ENCODE measurements at regions not wholly inside any gene's neighbourhood (a gene's known extent, or its start where the extent isn't known, plus 50 kb on each side); places are given as distances from the start of the nearest gene placed in this dataset.
A peak's percentile ranks its signal among the peaks of the same experiment; 100 is the strongest.

- H4K20me1 ChIP-seq (ENCODE audit: control insufficient read depth, extremely low read depth, insufficient read depth, low read length), result no peaks in the 10 kb centered on the region
- H3K4me1 ChIP-seq (ENCODE audit: control insufficient read depth, extremely low read depth, insufficient read depth, low read length), result no peaks in the 10 kb centered on the region
- TF ChIP-seq EZH2 (IDR thresholded peaks at IDR 0.05; ENCODE audit: low read length) (no peak), CTCF (optimal IDR thresholded peaks at IDR 0.05 in 1 of 3, IDR thresholded peaks at IDR 0.05 in 1 of 3, conservative IDR thresholded peaks at IDR 0.05 in 1 of 3; ENCODE audit: extremely low read depth in 1 of 3, insufficient read depth in 2 of 3, low read length in 3 of 3) (no peak)
- no peaks in the 10 kb centered on the region for H3K36me3 ChIP-seq (ENCODE audit: control insufficient read depth in 2 of 2, extremely low read depth in 1 of 2, insufficient read depth in 2 of 2, low read length in 2 of 2)
- H3K27ac ChIP-seq (ENCODE audit: control insufficient read depth, insufficient read depth, low read length), result no peak overlapping the region
- H2AFZ ChIP-seq (ENCODE audit: control insufficient read depth, low read length), result peak overlapping the region; percentile 23
- DNase-seq (ENCODE audit: low read depth, low spot score) (no peak), FAIRE-seq (no peak)
- dilution Hi-C loops (cut with MboI; ENCODE audit: extremely low pct_ligation_motif_present, low sequenced_read_pairs), result no loop called here
- no peaks in the 10 kb centered on the region for H3K9me1 ChIP-seq (ENCODE audit: control insufficient read depth, extremely low read depth, insufficient read depth, low read length)
- H3K4me3 ChIP-seq (ENCODE audit: control insufficient read depth in 2 of 3, extremely low read depth in 1 of 3, insufficient read depth in 2 of 3, low read depth in 1 of 3, low read length in 3 of 3), result no peak overlapping the region
- H3K9ac ChIP-seq (ENCODE audit: control insufficient read depth, extremely low read depth, insufficient read depth, low read length), result no peak overlapping the region
- H3K27me3 ChIP-seq (ENCODE audit: control insufficient read depth, extremely low read depth, insufficient read depth, low read length), result no peaks in the 10 kb centered on the region
- H3K9me3 ChIP-seq (ENCODE audit: control insufficient read depth, low read depth, low read length), result no peaks in the 10 kb centered on the region
- H3K79me2 ChIP-seq (ENCODE audit: control insufficient read depth, insufficient read depth, low read length), result no peaks in the 10 kb centered on the region
- no peak overlapping the region for H3K4me2 ChIP-seq (ENCODE audit: control insufficient read depth, extremely low read depth, insufficient read depth, low read depth, low read length)
Measured at GRCh38 chr10:20369863-20370736, 527.0 kb downstream of the NEBL start.

GRCh38 chr10:20363684-20364083, 533.4 kb downstream of the NEBL start:
- H3K4me3 ChIP-seq (ENCODE audit: control insufficient read depth in 2 of 3, extremely low read depth in 1 of 3, insufficient read depth in 2 of 3, low read depth in 1 of 3, low read length in 3 of 3), result no peak overlapping the region
- H3K4me2 ChIP-seq (ENCODE audit: control insufficient read depth, extremely low read depth, insufficient read depth, low read depth, low read length), result no peak overlapping the region
- no peaks in the 10 kb centered on the region for H4K20me1 ChIP-seq (ENCODE audit: control insufficient read depth, extremely low read depth, insufficient read depth, low read length)
- no peaks in the 10 kb centered on the region for H3K9me3 ChIP-seq (ENCODE audit: control insufficient read depth, low read depth, low read length)
- TF ChIP-seq CTCF (optimal IDR thresholded peaks at IDR 0.05 in 1 of 3, IDR thresholded peaks at IDR 0.05 in 1 of 3, conservative IDR thresholded peaks at IDR 0.05 in 1 of 3; ENCODE audit: extremely low read depth in 1 of 3, insufficient read depth in 2 of 3, low read length in 3 of 3) (no peak), EZH2 (IDR thresholded peaks at IDR 0.05; ENCODE audit: low read length) (no peak)
- H3K9ac ChIP-seq (ENCODE audit: control insufficient read depth, extremely low read depth, insufficient read depth, low read length), result no peak overlapping the region
- no peaks in the 10 kb centered on the region for H3K36me3 ChIP-seq (ENCODE audit: control insufficient read depth in 2 of 2, extremely low read depth in 1 of 2, insufficient read depth in 2 of 2, low read length in 2 of 2)
- H2AFZ ChIP-seq (ENCODE audit: control insufficient read depth, low read length), result no peak overlapping the region
- dilution Hi-C loops (cut with MboI; ENCODE audit: extremely low pct_ligation_motif_present, low sequenced_read_pairs), result no loop called here
- H3K9me1 ChIP-seq (ENCODE audit: control insufficient read depth, extremely low read depth, insufficient read depth, low read length), result no peaks in the 10 kb centered on the region
- DNase-seq (ENCODE audit: low read depth, low spot score) (no peak), FAIRE-seq (no peak)
- H3K79me2 ChIP-seq (ENCODE audit: control insufficient read depth, insufficient read depth, low read length), result no peaks in the 10 kb centered on the region
- H3K4me1 ChIP-seq (ENCODE audit: control insufficient read depth, extremely low read depth, insufficient read depth, low read length), result no peaks in the 10 kb centered on the region
- no peak overlapping the region for H3K27ac ChIP-seq (ENCODE audit: control insufficient read depth, insufficient read depth, low read length)
- H3K27me3 ChIP-seq (ENCODE audit: control insufficient read depth, extremely low read depth, insufficient read depth, low read length), result no peaks in the 10 kb centered on the region

Measured in keratinocyte (primary cell).